ENCODE measurements at regions not wholly inside any gene's neighbourhood (a gene's known extent, or its start where the extent isn't known, plus 50 kb on each side); places are given as distances from the start of the nearest gene placed in this dataset.

GRCh38 chr9:90128587-90129190 lies 513.9 kb downstream of the DIRAS2 start:
- no peaks in the 10 kb centered on the region for H4K20me1 ChIP-seq (ENCODE audit: insufficient read depth, low read depth, low read length)
- H3K36me3 ChIP-seq (ENCODE audit: insufficient read depth, low read length), result no peaks in the 10 kb centered on the region
- no peaks in the 10 kb centered on the region for H3K9me2 ChIP-seq (replicated peaks; ENCODE audit: insufficient read depth, low read length)
- no peaks in the 10 kb centered on the region for H3K4me1 ChIP-seq (ENCODE audit: low read length)
- H3K4me3 ChIP-seq (ENCODE audit: low read length), result no peak overlapping the region
- H3K9ac ChIP-seq (ENCODE audit: low read length), result no peak overlapping the region
- DNase-seq, result no peak
- no peak overlapping the region for H2AFZ ChIP-seq (ENCODE audit: low read length)
- no peaks in the 10 kb centered on the region for H3K9me3 ChIP-seq (ENCODE audit: low read length)
- 0 out of 2 replicates have a peak, but pooled peaks cover 2% of the 10 kb centered on the region for H3K27me3 ChIP-seq (ENCODE audit: low read length)
- H3K79me2 ChIP-seq (ENCODE audit: low read length), result no peaks in the 10 kb centered on the region
- H3K4me2 ChIP-seq (ENCODE audit: low read depth, low read length, poor library complexity, severe bottlenecking), result no peak overlapping the region
- no peak overlapping the region for H3K27ac ChIP-seq (ENCODE audit: low read length)

DNA sequence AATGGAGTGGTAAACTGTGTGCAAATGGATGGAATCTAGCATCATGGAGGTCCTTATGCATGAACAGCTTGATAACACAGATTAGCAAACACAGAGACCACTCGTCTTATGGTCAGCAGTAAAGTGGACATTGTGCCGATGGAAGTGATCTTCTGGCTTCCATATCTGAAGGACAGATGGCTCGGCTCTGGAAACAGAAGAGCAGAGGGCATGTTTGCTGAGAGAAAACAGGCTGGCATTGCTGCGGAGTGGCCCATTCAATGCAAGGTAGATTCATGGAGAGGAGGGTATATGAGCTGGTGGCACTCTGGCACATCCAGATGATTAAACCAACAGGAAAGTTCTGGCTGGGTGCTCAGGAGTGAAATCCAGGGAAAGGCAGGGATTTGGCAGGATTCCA lies 513.2 kb downstream of the DIRAS2 start:
- Histone ChIP-seq H3K9ac (ENCODE audit: low read length) (no peak overlapping the region), H4K20me1 (ENCODE audit: insufficient read depth, low read depth, low read length) (no peaks in the 10 kb centered on the region), H2AFZ (ENCODE audit: low read length) (no peak overlapping the region), H3K9me3 (ENCODE audit: low read length) (no peaks in the 10 kb centered on the region), H3K27me3 (ENCODE audit: low read length) (0 out of 2 replicates have a peak, but pooled peaks cover 2% of the 10 kb centered on the region), H3K4me3 (ENCODE audit: low read length) (no peak overlapping the region), H3K36me3 (ENCODE audit: insufficient read depth, low read length) (no peaks in the 10 kb centered on the region), H3K9me2 (replicated peaks; ENCODE audit: insufficient read depth, low read length) (no peaks in the 10 kb centered on the region), H3K4me2 (ENCODE audit: low read depth, low read length, poor library complexity, severe bottlenecking) (no peak overlapping the region), H3K79me2 (ENCODE audit: low read length) (no peaks in the 10 kb centered on the region), H3K4me1 (ENCODE audit: low read length) (no peaks in the 10 kb centered on the region), H3K27ac (ENCODE audit: low read length) (no peak overlapping the region)
- DNase-seq, result no peak

DNA sequence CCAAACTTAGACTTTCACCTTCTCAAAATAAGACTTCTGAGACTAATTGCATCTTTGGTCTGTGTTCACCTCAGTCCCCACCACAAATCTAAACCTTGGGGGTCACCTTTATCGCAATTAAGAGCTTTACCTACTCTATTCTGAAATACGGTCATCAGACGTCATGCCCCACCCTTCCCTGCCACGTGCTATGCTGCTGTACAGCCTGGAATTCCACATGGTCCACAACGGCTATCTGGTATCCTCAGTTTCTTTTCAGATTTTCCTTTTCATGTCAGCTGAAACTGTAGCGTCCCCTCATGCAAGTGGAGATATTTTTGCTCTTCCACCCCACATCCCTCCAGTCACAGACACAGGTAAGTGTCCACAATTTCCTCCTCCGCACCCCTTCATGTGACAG lies 511.1 kb downstream of the DIRAS2 start:
- H3K4me3 ChIP-seq (ENCODE audit: low read length), result no peak overlapping the region
- no peaks in the 10 kb centered on the region for H3K4me1 ChIP-seq (ENCODE audit: low read length)
- no peaks in the 10 kb centered on the region for H3K27me3 ChIP-seq (ENCODE audit: low read length)
- H3K4me2 ChIP-seq (ENCODE audit: low read depth, low read length, poor library complexity, severe bottlenecking), result no peak overlapping the region
- no peaks in the 10 kb centered on the region for H4K20me1 ChIP-seq (ENCODE audit: insufficient read depth, low read depth, low read length)
- no peak for DNase-seq
- no peaks in the 10 kb centered on the region for H3K9me3 ChIP-seq (ENCODE audit: low read length)
- H3K27ac ChIP-seq (ENCODE audit: low read length), result no peak overlapping the region
- no peaks in the 10 kb centered on the region for H3K79me2 ChIP-seq (ENCODE audit: low read length)
- no peaks in the 10 kb centered on the region for H3K36me3 ChIP-seq (ENCODE audit: insufficient read depth, low read length)
- no peaks in the 10 kb centered on the region for H3K9me2 ChIP-seq (replicated peaks; ENCODE audit: insufficient read depth, low read length)
- no peak overlapping the region for H2AFZ ChIP-seq (ENCODE audit: low read length)
- no peak overlapping the region for H3K9ac ChIP-seq (ENCODE audit: low read length)

GRCh38 chr9:90132866-90133265 lies 509.8 kb downstream of the DIRAS2 start:
- Histone ChIP-seq H2AFZ (ENCODE audit: low read length) (no peak overlapping the region), H3K9ac (ENCODE audit: low read length) (no peak overlapping the region), H3K9me2 (replicated peaks; ENCODE audit: insufficient read depth, low read length) (no peaks in the 10 kb centered on the region), H3K36me3 (ENCODE audit: insufficient read depth, low read length) (no peaks in the 10 kb centered on the region), H3K4me3 (ENCODE audit: low read length) (no peak overlapping the region), H3K9me3 (ENCODE audit: low read length) (no peaks in the 10 kb centered on the region), H3K79me2 (ENCODE audit: low read length) (no peaks in the 10 kb centered on the region), H3K4me2 (ENCODE audit: low read depth, low read length, poor library complexity, severe bottlenecking) (no peak overlapping the region), H3K27ac (ENCODE audit: low read length) (no peak overlapping the region), H3K4me1 (ENCODE audit: low read length) (no peaks in the 10 kb centered on the region), H3K27me3 (ENCODE audit: low read length) (no peaks in the 10 kb centered on the region), H4K20me1 (ENCODE audit: insufficient read depth, low read depth, low read length) (no peaks in the 10 kb centered on the region)
- DNase-seq, result no peak

- H3K4me2 ChIP-seq (ENCODE audit: low read depth, low read length, poor library complexity, severe bottlenecking), result no peak overlapping the region
- H3K27ac ChIP-seq (ENCODE audit: low read length), result no peak overlapping the region
- no peaks in the 10 kb centered on the region for H3K79me2 ChIP-seq (ENCODE audit: low read length)
- H2AFZ ChIP-seq (ENCODE audit: low read length), result no peak overlapping the region
- H3K9ac ChIP-seq (ENCODE audit: low read length), result no peak overlapping the region
- H4K20me1 ChIP-seq (ENCODE audit: insufficient read depth, low read depth, low read length), result no peaks in the 10 kb centered on the region
- no peaks in the 10 kb centered on the region for H3K9me3 ChIP-seq (ENCODE audit: low read length)
- DNase-seq, result no peak
- no peak overlapping the region for H3K4me3 ChIP-seq (ENCODE audit: low read length)
- no peaks in the 10 kb centered on the region for H3K27me3 ChIP-seq (ENCODE audit: low read length)
- no peaks in the 10 kb centered on the region for H3K9me2 ChIP-seq (replicated peaks; ENCODE audit: insufficient read depth, low read length)
- no peaks in the 10 kb centered on the region for H3K36me3 ChIP-seq (ENCODE audit: insufficient read depth, low read length)
- no peaks in the 10 kb centered on the region for H3K4me1 ChIP-seq (ENCODE audit: low read length)
Observed at GRCh38 chr9:90137801-90138200, 504.8 kb downstream of the DIRAS2 start.

DNA sequence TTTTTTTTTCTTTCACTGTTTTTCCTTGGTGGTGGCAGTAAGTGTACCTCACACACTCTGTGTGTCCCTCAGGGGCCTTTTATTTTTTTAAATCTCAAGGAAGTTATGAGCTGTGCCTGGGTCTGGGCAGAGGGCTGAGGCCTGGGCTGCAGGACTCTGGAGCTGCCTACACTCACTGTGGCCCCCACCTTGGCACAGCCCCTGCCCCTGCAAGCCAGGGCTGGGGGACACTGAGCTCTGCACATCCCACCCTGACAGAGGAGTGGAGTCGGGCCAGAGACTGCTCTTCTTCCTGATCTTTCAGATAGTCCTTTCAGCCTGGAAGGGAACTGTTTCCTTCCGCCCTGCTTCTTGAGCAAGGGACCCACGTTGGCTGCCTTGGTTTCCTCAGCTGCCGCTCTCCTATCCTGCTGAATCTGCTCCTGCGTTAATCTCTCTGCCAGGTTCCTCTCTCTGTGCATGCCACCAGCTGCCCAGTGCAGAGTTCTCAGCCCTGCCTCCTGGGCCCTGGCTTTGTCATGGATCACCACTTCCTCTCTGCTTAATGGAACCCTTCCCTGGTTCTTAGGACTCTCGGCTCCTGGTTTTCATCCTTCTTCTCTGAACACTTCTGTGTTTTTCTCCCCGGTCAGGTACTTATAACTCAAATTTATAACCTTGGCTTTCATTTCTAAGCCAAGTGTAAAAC lies 502.3 kb downstream of the DIRAS2 start:
- no peaks in the 10 kb centered on the region for H3K9me3 ChIP-seq (ENCODE audit: low read length)
- H3K9ac ChIP-seq (ENCODE audit: low read length), result no peak overlapping the region
- H3K9me2 ChIP-seq (replicated peaks; ENCODE audit: insufficient read depth, low read length), result no peaks in the 10 kb centered on the region
- H2AFZ ChIP-seq (ENCODE audit: low read length), result no peak overlapping the region
- DNase-seq, result no peak
- no peak overlapping the region for H3K4me3 ChIP-seq (ENCODE audit: low read length)
- no peaks in the 10 kb centered on the region for H3K4me1 ChIP-seq (ENCODE audit: low read length)
- no peak overlapping the region for H3K27ac ChIP-seq (ENCODE audit: low read length)
- H3K79me2 ChIP-seq (ENCODE audit: low read length), result no peaks in the 10 kb centered on the region
- no peaks in the 10 kb centered on the region for H3K36me3 ChIP-seq (ENCODE audit: insufficient read depth, low read length)
- no peaks in the 10 kb centered on the region for H3K27me3 ChIP-seq (ENCODE audit: low read length)
- H4K20me1 ChIP-seq (ENCODE audit: insufficient read depth, low read depth, low read length), result no peaks in the 10 kb centered on the region
- no peak overlapping the region for H3K4me2 ChIP-seq (ENCODE audit: low read depth, low read length, poor library complexity, severe bottlenecking)

DNA sequence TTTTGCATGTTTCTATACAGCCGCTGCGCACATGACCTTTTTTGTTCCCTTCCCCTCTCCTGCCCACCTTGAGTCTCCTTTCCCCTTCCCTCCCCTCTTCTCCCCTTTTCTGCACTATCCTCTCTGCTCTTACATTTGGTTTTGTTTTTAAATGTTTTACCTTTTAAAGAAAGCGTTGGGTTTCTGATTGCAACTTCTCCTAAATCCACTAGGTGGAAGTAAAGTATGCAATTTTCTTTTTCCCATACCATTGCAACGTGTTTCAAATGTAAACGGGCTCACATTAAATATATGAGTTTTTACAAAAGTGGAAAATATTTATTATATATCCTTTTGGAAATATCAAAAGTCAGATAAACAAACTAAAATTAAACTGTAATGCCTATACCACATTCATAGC lies 500.9 kb downstream of the DIRAS2 start:
- H3K4me1 ChIP-seq (ENCODE audit: low read length), result no peaks in the 10 kb centered on the region
- H3K4me2 ChIP-seq (ENCODE audit: low read depth, low read length, poor library complexity, severe bottlenecking), result no peak overlapping the region
- no peaks in the 10 kb centered on the region for H3K27me3 ChIP-seq (ENCODE audit: low read length)
- H3K9me2 ChIP-seq (replicated peaks; ENCODE audit: insufficient read depth, low read length), result no peaks in the 10 kb centered on the region
- no peaks in the 10 kb centered on the region for H4K20me1 ChIP-seq (ENCODE audit: insufficient read depth, low read depth, low read length)
- H3K4me3 ChIP-seq (ENCODE audit: low read length), result no peak overlapping the region
- H3K79me2 ChIP-seq (ENCODE audit: low read length), result no peaks in the 10 kb centered on the region
- H3K9me3 ChIP-seq (ENCODE audit: low read length), result no peaks in the 10 kb centered on the region
- DNase-seq, result peak; percentile 77
- no peak overlapping the region for H3K9ac ChIP-seq (ENCODE audit: low read length)
- H3K36me3 ChIP-seq (ENCODE audit: insufficient read depth, low read length), result no peaks in the 10 kb centered on the region
- H2AFZ ChIP-seq (ENCODE audit: low read length), result no peak overlapping the region
- no peak overlapping the region for H3K27ac ChIP-seq (ENCODE audit: low read length)

- Histone ChIP-seq H3K4me2 (ENCODE audit: low read depth, low read length, poor library complexity, severe bottlenecking) (no peak overlapping the region), H2AFZ (ENCODE audit: low read length) (no peak overlapping the region), H3K9me2 (replicated peaks; ENCODE audit: insufficient read depth, low read length) (no peaks in the 10 kb centered on the region), H3K9me3 (ENCODE audit: low read length) (peaks cover 3% of the 10 kb centered on the region; the same call in 1 of the 2 replicates), H3K4me3 (ENCODE audit: low read length) (no peak overlapping the region), H3K36me3 (ENCODE audit: insufficient read depth, low read length) (no peaks in the 10 kb centered on the region), H3K4me1 (ENCODE audit: low read length) (no peaks in the 10 kb centered on the region), H3K79me2 (ENCODE audit: low read length) (no peaks in the 10 kb centered on the region), H3K27me3 (ENCODE audit: low read length) (peaks cover 4% of the 10 kb centered on the region; the same call in 1 of the 2 replicates), H4K20me1 (ENCODE audit: insufficient read depth, low read depth, low read length) (no peaks in the 10 kb centered on the region), H3K27ac (ENCODE audit: low read length) (no peak overlapping the region), H3K9ac (ENCODE audit: low read length) (no peak overlapping the region)
- peak; percentile 88 for DNase-seq
Observed at GRCh38 chr9:90142580-90142979, 500.0 kb downstream of the DIRAS2 start.

Measured in Karpas-422 (cell line).